ENCODE measurements at regions not wholly inside any gene's neighbourhood (a gene's known extent, or its start where the extent isn't known, plus 50 kb on each side); places are given as distances from the start of the nearest gene placed in this dataset.

DNA sequence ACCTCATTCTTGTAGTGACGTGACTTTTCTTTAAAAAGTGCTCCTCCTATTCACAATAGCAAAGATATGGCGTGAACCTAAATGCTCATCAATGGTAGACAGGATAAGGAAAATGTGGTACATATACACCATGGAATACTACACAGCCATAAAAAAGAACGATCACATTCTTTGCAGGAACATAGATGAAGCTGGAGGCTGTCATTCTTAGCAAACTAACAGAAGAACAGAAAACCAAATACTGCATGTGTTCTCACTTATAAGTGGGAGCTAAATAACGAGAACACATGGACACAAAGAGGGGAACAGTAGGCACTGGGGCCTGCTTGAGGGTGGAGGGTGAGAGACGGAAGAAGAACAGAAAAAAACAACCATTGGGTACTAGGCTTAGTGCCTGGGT, 59.9 kb upstream of the FGFR2 start:
- DNase-seq (ENCODE audit: low read depth) = no peak
- H3K4me1 Mint-ChIP-seq (ENCODE audit: low read depth, unreplicated experiment) = no peaks in the 10 kb centered on the region
- no peak overlapping the region for H3K9ac ChIP-seq (ENCODE audit: low read length)
- no peak overlapping the region for H3K4me3 ChIP-seq (ENCODE audit: insufficient read depth, low read depth, low read length)
- H3K27ac ChIP-seq (ENCODE audit: low read depth, low read length) = no peak overlapping the region
- no peak overlapping the region for H3K4me2 ChIP-seq (ENCODE audit: low read length)
- H3K79me2 ChIP-seq (ENCODE audit: insufficient read depth, low read length) = no peaks in the 10 kb centered on the region
- H3K36me3 Mint-ChIP-seq (ENCODE audit: low read depth, unreplicated experiment) = no peaks in the 10 kb centered on the region
- no peaks in the 10 kb centered on the region for H3K27me3 ChIP-seq (ENCODE audit: insufficient read depth, low read length)
- FAIRE-seq = no peak
- no peak overlapping the region for H3K4me3 Mint-ChIP-seq (ENCODE audit: unreplicated experiment)
- peaks cover 6% of the 10 kb centered on the region for H3K9me3 Mint-ChIP-seq (ENCODE audit: unreplicated experiment)
- H3K36me3 ChIP-seq (ENCODE audit: insufficient read depth, low read length) = no peaks in the 10 kb centered on the region
- H4K20me1 ChIP-seq (ENCODE audit: insufficient read depth, low read length) = no peaks in the 10 kb centered on the region
- no peaks in the 10 kb centered on the region for H3K9me3 ChIP-seq (ENCODE audit: insufficient read depth, low read depth, low read length)
- no peak overlapping the region for H3K27ac Mint-ChIP-seq (ENCODE audit: unreplicated experiment)
- peaks cover 13% of the 10 kb centered on the region for H3K27me3 Mint-ChIP-seq (ENCODE audit: low read depth, unreplicated experiment)
- no peaks in the 10 kb centered on the region for H3K4me1 ChIP-seq (ENCODE audit: insufficient read depth, low read length)
- no peak overlapping the region for H2AFZ ChIP-seq (ENCODE audit: low read depth, low read length)
- TF ChIP-seq, protein P1, sequence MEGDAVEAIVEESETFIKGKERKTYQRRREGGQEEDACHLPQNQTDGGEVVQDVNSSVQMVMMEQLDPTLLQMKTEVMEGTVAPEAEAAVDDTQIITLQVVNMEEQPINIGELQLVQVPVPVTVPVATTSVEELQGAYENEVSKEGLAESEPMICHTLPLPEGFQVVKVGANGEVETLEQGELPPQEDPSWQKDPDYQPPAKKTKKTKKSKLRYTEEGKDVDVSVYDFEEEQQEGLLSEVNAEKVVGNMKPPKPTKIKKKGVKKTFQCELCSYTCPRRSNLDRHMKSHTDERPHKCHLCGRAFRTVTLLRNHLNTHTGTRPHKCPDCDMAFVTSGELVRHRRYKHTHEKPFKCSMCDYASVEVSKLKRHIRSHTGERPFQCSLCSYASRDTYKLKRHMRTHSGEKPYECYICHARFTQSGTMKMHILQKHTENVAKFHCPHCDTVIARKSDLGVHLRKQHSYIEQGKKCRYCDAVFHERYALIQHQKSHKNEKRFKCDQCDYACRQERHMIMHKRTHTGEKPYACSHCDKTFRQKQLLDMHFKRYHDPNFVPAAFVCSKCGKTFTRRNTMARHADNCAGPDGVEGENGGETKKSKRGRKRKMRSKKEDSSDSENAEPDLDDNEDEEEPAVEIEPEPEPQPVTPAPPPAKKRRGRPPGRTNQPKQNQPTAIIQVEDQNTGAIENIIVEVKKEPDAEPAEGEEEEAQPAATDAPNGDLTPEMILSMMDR (IDR thresholded peaks at IDR 0.05; ENCODE audit: insufficient read depth, low read depth, low read length) = no peak
- TF ChIP-seq EZH2 (IDR thresholded peaks at IDR 0.05; ENCODE audit: insufficient read depth, low read length) = no peak

DNA sequence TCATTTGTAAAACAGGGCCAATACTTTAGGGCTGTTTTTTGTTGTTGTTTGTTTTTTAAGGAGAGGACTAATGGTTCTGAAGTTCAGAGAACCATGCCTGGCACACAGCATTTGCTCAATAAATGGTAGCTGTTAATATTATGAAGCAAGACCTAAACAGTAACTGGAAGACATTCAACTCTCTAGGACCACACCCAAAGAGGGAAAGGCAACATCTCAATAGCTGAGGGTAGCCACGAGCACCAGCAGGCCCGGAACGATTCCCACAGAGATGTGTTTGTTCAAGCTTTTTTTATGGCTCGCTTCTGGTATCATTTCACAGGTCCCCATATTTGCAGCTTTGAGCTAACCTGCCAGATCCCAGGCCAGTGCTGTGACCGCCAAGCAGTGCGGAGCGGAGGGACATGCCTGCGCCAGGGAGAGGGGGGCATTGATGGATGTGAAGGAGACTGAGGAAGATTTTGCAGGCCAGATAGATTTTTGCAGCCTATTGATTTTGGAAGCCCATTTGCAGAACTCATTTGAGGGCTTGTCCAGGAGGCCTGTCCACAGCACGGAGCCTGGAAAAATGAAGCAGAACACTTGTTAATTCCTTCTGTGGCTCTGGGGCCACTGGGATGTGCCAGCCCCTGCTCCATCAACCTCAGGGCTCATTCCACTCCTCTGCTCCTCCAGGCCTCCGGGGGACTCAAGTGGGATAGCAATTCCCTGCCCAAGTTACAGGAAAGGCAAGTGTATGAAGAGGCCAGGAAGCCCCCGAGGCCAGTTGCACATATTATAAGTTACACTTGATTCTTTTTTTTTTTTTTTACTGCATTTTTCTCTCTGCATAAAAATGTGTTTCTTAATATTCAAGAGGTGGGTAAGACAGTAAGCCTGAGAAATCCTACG, 57.3 kb upstream of the FGFR2 start:
- Mint-ChIP-seq H3K27ac (ENCODE audit: unreplicated experiment) (no peak overlapping the region), H3K4me3 (ENCODE audit: unreplicated experiment) (no peak overlapping the region), H3K36me3 (ENCODE audit: low read depth, unreplicated experiment) (no peaks in the 10 kb centered on the region), H3K27me3 (ENCODE audit: low read depth, unreplicated experiment) (peaks cover 12% of the 10 kb centered on the region), H3K9me3 (ENCODE audit: unreplicated experiment) (peaks cover 10% of the 10 kb centered on the region), H3K4me1 (ENCODE audit: low read depth, unreplicated experiment) (no peaks in the 10 kb centered on the region)
- Histone ChIP-seq H3K4me1 (ENCODE audit: insufficient read depth, low read length) (no peaks in the 10 kb centered on the region), H3K9ac (ENCODE audit: low read length) (no peak overlapping the region), H2AFZ (ENCODE audit: low read depth, low read length) (no peak overlapping the region), H3K36me3 (ENCODE audit: insufficient read depth, low read length) (no peaks in the 10 kb centered on the region), H3K9me3 (ENCODE audit: insufficient read depth, low read depth, low read length) (no peaks in the 10 kb centered on the region), H3K79me2 (ENCODE audit: insufficient read depth, low read length) (no peaks in the 10 kb centered on the region), H3K27me3 (ENCODE audit: insufficient read depth, low read length) (no peaks in the 10 kb centered on the region), H4K20me1 (ENCODE audit: insufficient read depth, low read length) (no peaks in the 10 kb centered on the region), H3K27ac (ENCODE audit: low read depth, low read length) (no peak overlapping the region), H3K4me3 (ENCODE audit: insufficient read depth, low read depth, low read length) (no peak overlapping the region), H3K4me2 (ENCODE audit: low read length) (no peak overlapping the region)
- FAIRE-seq (no peak), DNase-seq (ENCODE audit: low read depth) (no peak)
- no peak for TF ChIP-seq EZH2 (IDR thresholded peaks at IDR 0.05; ENCODE audit: insufficient read depth, low read length)
- TF ChIP-seq, protein P1 (IDR thresholded peaks at IDR 0.05; ENCODE audit: insufficient read depth, low read depth, low read length) = no peak

DNA sequence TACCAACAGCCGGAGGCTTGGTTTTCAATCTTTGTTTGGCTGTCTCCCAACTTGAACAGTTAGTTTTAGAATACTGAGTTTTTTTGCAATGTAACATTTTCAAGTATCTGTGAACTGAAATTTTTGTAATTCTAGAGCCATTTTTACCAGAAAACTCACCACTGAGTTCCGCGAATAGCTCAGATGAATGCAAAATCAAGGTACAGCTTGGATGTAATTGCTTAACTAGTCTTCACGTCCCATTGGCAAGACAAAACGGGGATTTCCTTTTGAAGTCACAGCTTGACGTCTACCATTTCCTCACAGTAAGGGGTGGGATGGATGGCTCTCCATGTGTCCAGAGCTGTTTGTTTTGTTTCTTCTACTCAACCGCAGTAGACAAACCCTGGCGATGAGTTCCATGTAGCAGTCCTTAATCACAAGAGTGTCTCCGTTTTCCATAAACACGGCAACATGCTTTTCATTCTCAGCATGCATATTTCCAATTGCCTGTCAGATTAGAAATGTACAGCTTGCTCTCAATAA, 55.8 kb upstream of the FGFR2 start:
- Histone ChIP-seq H3K4me2 (ENCODE audit: low read length) (no peak overlapping the region), H3K4me3 (ENCODE audit: insufficient read depth, low read depth, low read length) (no peak overlapping the region), H3K27me3 (ENCODE audit: insufficient read depth, low read length) (no peaks in the 10 kb centered on the region), H2AFZ (ENCODE audit: low read depth, low read length) (no peak overlapping the region), H3K27ac (ENCODE audit: low read depth, low read length) (no peak overlapping the region), H4K20me1 (ENCODE audit: insufficient read depth, low read length) (no peaks in the 10 kb centered on the region), H3K9ac (ENCODE audit: low read length) (no peak overlapping the region), H3K4me1 (ENCODE audit: insufficient read depth, low read length) (no peaks in the 10 kb centered on the region), H3K36me3 (ENCODE audit: insufficient read depth, low read length) (no peaks in the 10 kb centered on the region), H3K9me3 (ENCODE audit: insufficient read depth, low read depth, low read length) (no peaks in the 10 kb centered on the region), H3K79me2 (ENCODE audit: insufficient read depth, low read length) (no peaks in the 10 kb centered on the region)
- DNase-seq (ENCODE audit: low read depth) (no peak), FAIRE-seq (no peak)
- TF ChIP-seq EZH2 (IDR thresholded peaks at IDR 0.05; ENCODE audit: insufficient read depth, low read length) = no peak
- TF ChIP-seq, protein P1 (IDR thresholded peaks at IDR 0.05; ENCODE audit: insufficient read depth, low read depth, low read length) = no peak
- H3K4me1 Mint-ChIP-seq (ENCODE audit: low read depth, unreplicated experiment) = no peaks in the 10 kb centered on the region
- no peak overlapping the region for H3K4me3 Mint-ChIP-seq (ENCODE audit: unreplicated experiment)
- peaks cover 11% of the 10 kb centered on the region for H3K27me3 Mint-ChIP-seq (ENCODE audit: low read depth, unreplicated experiment)
- no peak overlapping the region for H3K27ac Mint-ChIP-seq (ENCODE audit: unreplicated experiment)
- peaks cover 10% of the 10 kb centered on the region for H3K9me3 Mint-ChIP-seq (ENCODE audit: unreplicated experiment)
- H3K36me3 Mint-ChIP-seq (ENCODE audit: low read depth, unreplicated experiment) = no peaks in the 10 kb centered on the region

All from astrocyte (in vitro differentiated cells and primary cell).